ENCODE measurements at regions not wholly inside any gene's neighbourhood (a gene's known extent, or its start where the extent isn't known, plus 50 kb on each side); places are given as distances from the start of the nearest gene placed in this dataset.

GRCh38 chr13:61774903-61775302, 359.3 kb upstream of the PCDH20 start:
- no peak for TF ChIP-seq MYC (IDR thresholded peaks at IDR 0.05; ENCODE audit: low read depth, low read length)
- TF ChIP-seq EZH2 (IDR thresholded peaks at IDR 0.05; ENCODE audit: borderline replicate concordance, low read depth, low read length, severe bottlenecking): no peak
- TF ChIP-seq MAX (IDR thresholded peaks at IDR 0.05; ENCODE audit: insufficient read depth, insufficient read length): no peak
- no peak for TF ChIP-seq POLR2AphosphoS5 (IDR thresholded peaks at IDR 0.05; ENCODE audit: insufficient read depth, low read depth, low read length)
- TF ChIP-seq JUN (IDR thresholded peaks at IDR 0.05; ENCODE audit: borderline replicate concordance, insufficient read depth, insufficient read length, low read depth): no peak
- no peak for TF ChIP-seq GATA2 (IDR thresholded peaks at IDR 0.05; ENCODE audit: insufficient read depth, insufficient read length, low read depth, low read length)
- no peak for TF ChIP-seq FOS (IDR thresholded peaks at IDR 0.05; ENCODE audit: borderline replicate concordance, insufficient read depth, low read length)
- no peak for TF ChIP-seq POLR2A (IDR thresholded peaks at IDR 0.05; ENCODE audit: low read depth, low read length)
- TF ChIP-seq CTCF (IDR thresholded peaks at IDR 0.05; ENCODE audit: extremely low read depth in 1 of 2, insufficient read depth in 1 of 2, low read depth in 1 of 2, low read length in 2 of 2): no peak
- H3K9me3 ChIP-seq (replicated peaks; ENCODE audit: control insufficient read depth, insufficient read depth, low read length): no peaks in the 10 kb centered on the region
- FAIRE-seq (no peak), DNase-seq (ENCODE audit: low read depth, low spot score) (no peak)
- no peaks in the 10 kb centered on the region for H3K36me3 ChIP-seq (ENCODE audit: control insufficient read depth in 2 of 2, extremely low read depth in 1 of 2, insufficient read depth in 2 of 2, low read length in 2 of 2)
- no peak overlapping the region for H3K9ac ChIP-seq (replicated peaks; ENCODE audit: extremely low read depth, insufficient read depth, low read length)
- H3K4me3 ChIP-seq (replicated peaks in 1 of 3; ENCODE audit: insufficient read depth in 1 of 3, low read depth in 1 of 3, low read length in 3 of 3): no peak overlapping the region
- BruUV-seq (replicated peaks): no TSS peak
- no peaks in the 10 kb centered on the region for H3K9me1 ChIP-seq (replicated peaks; ENCODE audit: control insufficient read depth, extremely low read depth, insufficient read depth, low read length)
- no peak overlapping the region for H3K27ac ChIP-seq (ENCODE audit: insufficient read depth, low read depth, low read length)
- dilution Hi-C loops (cut with MboI; ENCODE audit: extremely low pct_ligation_motif_present, low sequenced_read_pairs): no loop called here
- no peaks in the 10 kb centered on the region for H4K20me1 ChIP-seq (replicated peaks; ENCODE audit: control insufficient read depth, extremely low read depth, insufficient read depth, low read length)
- CTCF ChIA-PET: no interaction called here
- H3K4me1 ChIP-seq (ENCODE audit: control insufficient read depth, extremely low read depth, insufficient read depth, low read length): no peaks in the 10 kb centered on the region
- H2AFZ ChIP-seq (ENCODE audit: low read depth, low read length): no peak overlapping the region
- H3K79me2 ChIP-seq (ENCODE audit: control insufficient read depth, insufficient read depth, low read length): no peaks in the 10 kb centered on the region
- POLR2A ChIA-PET: no interaction called here
- no peak overlapping the region for H3K4me2 ChIP-seq (ENCODE audit: insufficient read depth, low read length)
- intact Hi-C loops (cut with micrococcal nuclease): no loop called here
- no peaks in the 10 kb centered on the region for H3K27me3 ChIP-seq (ENCODE audit: control insufficient read depth in 2 of 2, insufficient read depth in 2 of 2, low read length in 2 of 2)

All from endothelial cell of umbilical vein (primary cell).